Right lobe of liver (tissue), 6 donors: ENCODE measurements at regions not wholly inside any gene's neighbourhood (a gene's known extent, or its start where the extent isn't known, plus 50 kb on each side); places are given as distances from the start of the nearest gene placed in this dataset.

Experiments
- ATAC-seq, 4 donors: fragments of 200-7000 bp; cut with Tn5 transposase; one replicate each; pipeline ENCODE4 v1.9.1; 2020; ENCODE audit warnings: mild to moderate bottlenecking in 4 of 4, moderate library complexity in 4 of 4
- DNase-seq, 3 donors: peaks; one replicate each; pipeline ENCODE4 v3.0.0-alpha.2; 2020
- H3K27ac ChIP-seq, 3 donors: fragments of 200-600 bp; one replicate each; pipeline ENCODE4 v1.8.0; 2022
- H3K27me3 ChIP-seq, 2 donors: fragments of 200-600 bp; one replicate each; pipeline ENCODE4 v1.8.0; 2022
- H3K36me3 ChIP-seq, 4 donors: fragments of 200-600 bp; sonication (generic) in 1 of 4; one replicate each; pipeline versions ENCODE4 v1.5.1 to v1.8.0; 2017 to 2022; ENCODE audit warnings: control low read depth in 1 of 4
- H3K4me1 ChIP-seq, 4 donors: fragments of 200-600 bp; sonication (generic) in 1 of 4; one replicate each; pipeline versions ENCODE4 v1.5.1 to v1.8.0; 2017 to 2022; ENCODE audit warnings: control low read depth in 1 of 4
- H3K4me3 ChIP-seq, 3 donors: fragments of 200-600 bp; one replicate each; pipeline ENCODE4 v1.8.0; 2022
- H3K9me3 ChIP-seq, 4 donors: fragments of 200-600 bp; sonication (generic) in 1 of 4; one replicate each; pipeline versions ENCODE4 v1.5.1 to v1.8.0; 2017 to 2022; ENCODE audit warnings: control low read depth in 1 of 4
- POLR2A ChIP-seq: fragments of 450-650 bp; IDR thresholded peaks from one replicate; pipeline ENCODE4 v1.6.1; 2017; ENCODE audit warnings: antibody characterized with exemption, mild to moderate bottlenecking
- WGBS: methylation state at CpG from one replicate; pipeline ENCODE4 v1.1.6; 2018; ENCODE audit warnings: low coverage, low lambda C conversion rate; ENCODE audit not compliant: insufficient coverage; ENCODE audit errors: missing lambda C conversion rate; 5-methylcytosine and 5-hydroxymethylcytosine counted together
- intact Hi-C, 2 donors: fragments of 100-400 bp; cut with DNase I; formaldehyde crosslinking; loops; one replicate each; pipeline versions ENCODE4 v1.11.2 to v1.14.1; 2022
- TF ChIP-seq, protein P1 (sequence below), 4 donors: fragments of 200-600 bp in 3 of 4; fragments of 450-650 bp in 1 of 4; IDR thresholded peaks; one replicate each; pipeline versions ENCODE4 v1.5.1 to v1.8.0; 2016 to 2022; ENCODE audit warnings: antibody characterized with exemption in 4 of 4, mild to moderate bottlenecking in 2 of 4
- donor health status: DM: no; HTN: yes; CAD: no.
- donor health status: DM: no; HTN: no; CAD: no.
- donor health status: DM: no; HTN: no; CAD: no.
- donor health status: DM: no; HTN: yes; CAD: no.
- donor health status: DM: no; HTN: yes; CAD: no.

DNA sequence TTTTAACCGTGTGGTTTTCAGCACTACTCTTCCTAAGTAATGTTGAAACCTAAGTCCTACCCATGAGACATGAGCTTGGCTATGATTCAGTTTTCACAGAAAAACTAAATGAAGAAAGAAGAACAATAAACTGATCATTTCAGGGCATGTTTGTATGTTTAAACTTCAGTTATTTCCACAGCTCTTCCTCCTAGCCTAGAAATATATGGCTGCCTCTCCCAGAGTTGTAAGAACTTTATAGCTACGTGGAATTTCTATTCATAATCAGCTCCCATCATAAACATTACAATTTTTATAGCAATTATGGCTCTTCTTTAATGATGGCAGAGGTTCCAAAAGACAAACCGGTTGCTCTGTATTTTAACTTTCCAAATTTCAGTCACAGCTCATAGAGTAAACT, 314.7 kb upstream of the ADAMTSL1 start:
- no peaks in the 10 kb centered on the region for H3K9me3 ChIP-seq
- ATAC-seq, result no peak
- no peak for TF ChIP-seq POLR2A
- TF ChIP-seq, protein P1, sequence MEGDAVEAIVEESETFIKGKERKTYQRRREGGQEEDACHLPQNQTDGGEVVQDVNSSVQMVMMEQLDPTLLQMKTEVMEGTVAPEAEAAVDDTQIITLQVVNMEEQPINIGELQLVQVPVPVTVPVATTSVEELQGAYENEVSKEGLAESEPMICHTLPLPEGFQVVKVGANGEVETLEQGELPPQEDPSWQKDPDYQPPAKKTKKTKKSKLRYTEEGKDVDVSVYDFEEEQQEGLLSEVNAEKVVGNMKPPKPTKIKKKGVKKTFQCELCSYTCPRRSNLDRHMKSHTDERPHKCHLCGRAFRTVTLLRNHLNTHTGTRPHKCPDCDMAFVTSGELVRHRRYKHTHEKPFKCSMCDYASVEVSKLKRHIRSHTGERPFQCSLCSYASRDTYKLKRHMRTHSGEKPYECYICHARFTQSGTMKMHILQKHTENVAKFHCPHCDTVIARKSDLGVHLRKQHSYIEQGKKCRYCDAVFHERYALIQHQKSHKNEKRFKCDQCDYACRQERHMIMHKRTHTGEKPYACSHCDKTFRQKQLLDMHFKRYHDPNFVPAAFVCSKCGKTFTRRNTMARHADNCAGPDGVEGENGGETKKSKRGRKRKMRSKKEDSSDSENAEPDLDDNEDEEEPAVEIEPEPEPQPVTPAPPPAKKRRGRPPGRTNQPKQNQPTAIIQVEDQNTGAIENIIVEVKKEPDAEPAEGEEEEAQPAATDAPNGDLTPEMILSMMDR (IDR thresholded peaks at IDR 0.05), result no peak
- no peaks in the 10 kb centered on the region for H3K4me1 ChIP-seq
- intact Hi-C loops, result no loop called here
- H3K4me3 ChIP-seq, result no peak overlapping the region
- 38% methylated on average over 3 of the region's 3 CpGs for WGBS
- no peaks in the 10 kb centered on the region for H3K36me3 ChIP-seq
- DNase-seq, result no peak
- H3K27me3 ChIP-seq, result no peaks in the 10 kb centered on the region
- no peak overlapping the region for H3K27ac ChIP-seq

DNA sequence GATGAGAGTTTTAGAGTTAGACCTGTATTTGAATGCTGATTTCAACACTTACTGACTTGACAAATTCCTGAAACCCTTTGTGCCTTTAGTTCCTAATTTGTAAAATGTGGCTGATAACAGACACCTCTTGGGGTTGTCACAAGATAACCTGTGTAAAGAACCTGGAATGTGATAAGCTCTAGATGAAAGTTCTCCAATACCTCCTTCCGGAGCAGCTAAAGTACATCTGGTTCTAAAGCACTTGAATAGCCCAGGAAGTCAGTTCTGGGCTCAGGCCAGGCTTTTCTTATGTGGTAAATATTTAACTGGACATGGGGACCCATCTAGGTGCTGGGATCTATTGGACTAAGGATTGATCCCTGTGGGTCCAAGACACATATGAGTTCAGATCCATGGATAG, 310.8 kb upstream of the ADAMTSL1 start:
- intact Hi-C loops, result no loop called here
- H3K27me3 ChIP-seq, result no peaks in the 10 kb centered on the region
- H3K9me3 ChIP-seq, result no peaks in the 10 kb centered on the region
- TF ChIP-seq, protein P1 (IDR thresholded peaks at IDR 0.05), result no peak
- TF ChIP-seq POLR2A, result no peak
- no peaks in the 10 kb centered on the region for H3K4me1 ChIP-seq
- H3K27ac ChIP-seq, result no peak overlapping the region
- H3K36me3 ChIP-seq, result no peaks in the 10 kb centered on the region
- WGBS, result 33% methylated on average over 1 of the region's 1 CpG
- H3K4me3 ChIP-seq, result no peak overlapping the region
- DNase-seq (no peak), ATAC-seq (no peak)

DNA sequence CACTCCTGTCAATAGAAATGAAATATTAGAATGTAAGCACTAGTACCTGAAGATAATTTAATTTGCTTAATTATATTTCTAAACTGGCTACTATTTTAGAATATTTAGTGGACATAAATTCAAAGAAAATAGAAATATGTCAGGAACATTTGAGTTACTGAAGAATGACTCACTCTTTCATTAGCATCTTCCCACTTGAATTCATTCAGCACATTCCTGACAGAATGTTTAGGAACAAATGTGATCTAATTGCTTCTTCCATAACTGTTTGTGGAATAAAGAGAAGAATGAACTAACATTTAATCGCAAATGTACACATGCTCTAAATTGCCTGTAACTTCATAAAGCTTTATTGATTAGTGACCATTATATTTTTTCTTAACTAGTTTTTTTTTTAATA, 306.2 kb upstream of the ADAMTSL1 start:
- no peak for DNase-seq
- TF ChIP-seq, protein P1 (IDR thresholded peaks at IDR 0.05), result no peak
- no peak for TF ChIP-seq POLR2A
- Histone ChIP-seq H3K36me3 (no peaks in the 10 kb centered on the region), H3K9me3 (no peaks in the 10 kb centered on the region), H3K27me3 (no peaks in the 10 kb centered on the region), H3K4me1 (no peaks in the 10 kb centered on the region), H3K27ac (no peak overlapping the region), H3K4me3 (no peak overlapping the region)
- intact Hi-C loops, result no loop called here
- 92% methylated on average over 1 of the region's 1 CpG for WGBS
- no peak for ATAC-seq

DNA sequence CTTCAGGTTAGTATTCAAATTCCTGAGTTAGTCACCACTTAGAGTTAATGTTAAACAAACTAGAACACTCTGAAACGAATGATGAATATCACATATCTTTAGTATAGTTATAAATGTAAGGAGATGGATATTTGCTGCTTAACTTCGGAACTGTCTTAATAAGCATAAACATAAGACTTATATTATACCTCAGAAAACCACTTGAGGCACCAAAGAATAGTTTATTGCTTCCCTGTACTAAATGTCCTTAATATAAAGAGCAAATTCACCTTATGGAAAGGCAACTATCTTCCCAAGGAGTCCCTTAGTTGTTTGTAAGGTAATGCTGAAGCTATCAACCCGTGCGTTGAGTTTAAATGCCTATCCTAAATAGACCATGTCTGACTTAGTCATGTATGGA, 300.0 kb upstream of the ADAMTSL1 start:
- no peak for DNase-seq
- intact Hi-C loops, result no loop called here
- no peaks in the 10 kb centered on the region for H3K4me1 ChIP-seq
- ATAC-seq, result no peak
- H3K4me3 ChIP-seq, result no peak overlapping the region
- H3K9me3 ChIP-seq, result no peaks in the 10 kb centered on the region
- TF ChIP-seq, protein P1 (IDR thresholded peaks at IDR 0.05), result no peak
- no peak for TF ChIP-seq POLR2A
- 65% methylated on average over 4 of the region's 4 CpGs for WGBS
- H3K36me3 ChIP-seq, result no peaks in the 10 kb centered on the region
- H3K27me3 ChIP-seq, result no peaks in the 10 kb centered on the region
- H3K27ac ChIP-seq, result no peak overlapping the region

DNA sequence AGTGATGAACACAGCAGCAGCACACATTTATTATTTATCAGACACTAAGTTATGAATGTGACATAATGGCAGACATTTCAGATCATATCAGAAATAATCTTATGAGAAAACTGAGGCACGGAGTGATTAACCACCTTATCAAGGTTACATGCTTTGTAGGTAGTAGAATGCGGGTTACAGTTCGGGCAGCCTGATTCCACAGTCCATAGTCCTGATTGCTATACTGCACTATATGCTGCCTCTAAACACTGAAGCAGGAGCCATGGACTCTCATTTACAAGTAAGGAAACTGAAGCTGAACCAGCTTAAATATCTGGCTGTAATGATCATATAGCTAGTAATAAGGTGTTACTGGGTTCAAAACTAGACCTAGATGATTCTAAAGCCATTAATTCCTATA, 291.3 kb upstream of the ADAMTSL1 start:
- Histone ChIP-seq H3K4me3 (no peak overlapping the region), H3K9me3 (no peaks in the 10 kb centered on the region), H3K36me3 (no peaks in the 10 kb centered on the region), H3K27ac (no peak overlapping the region), H3K27me3 (no peaks in the 10 kb centered on the region), H3K4me1 (no peaks in the 10 kb centered on the region)
- TF ChIP-seq, protein P1 (IDR thresholded peaks at IDR 0.05), result no peak
- TF ChIP-seq POLR2A, result no peak
- DNase-seq, result no peak
- ATAC-seq, result no peak
- 60% methylated on average over 1 of the region's 3 CpGs for WGBS
- intact Hi-C loops, result no loop called here
